NCI-H1092 treated with DMSO at 0.1 percent for 48 hours (cell line): ENCODE measurements at regions not wholly inside any gene's neighbourhood (a gene's known extent, or its start where the extent isn't known, plus 50 kb on each side); places are given as distances from the start of the nearest gene placed in this dataset.

Experiments used
- DNase-seq: peaks from one replicate; lab custom pipeline; 2025; lab: John Stamatoyannopoulos, UW

DNA sequence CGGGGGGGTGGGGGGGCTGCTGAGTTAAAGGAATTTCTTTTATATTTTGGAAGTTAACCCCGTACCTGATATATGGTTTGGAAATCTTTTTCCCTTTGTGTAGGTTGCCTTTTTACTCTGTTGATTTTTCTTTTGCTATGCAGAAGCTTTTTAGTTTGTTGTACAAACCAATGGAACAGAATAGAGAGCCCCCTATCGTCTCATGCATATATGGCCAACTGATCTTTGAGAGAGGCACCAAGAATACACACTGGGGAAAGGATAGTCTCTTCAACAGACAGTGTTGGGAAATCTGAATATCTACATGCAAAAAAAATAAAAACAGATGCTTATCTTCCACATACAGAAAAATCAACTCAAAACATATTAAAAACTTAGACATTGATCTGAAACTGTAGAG, 647.8 kb upstream of the KLHL29 start:
- no peak for DNase-seq

DNA sequence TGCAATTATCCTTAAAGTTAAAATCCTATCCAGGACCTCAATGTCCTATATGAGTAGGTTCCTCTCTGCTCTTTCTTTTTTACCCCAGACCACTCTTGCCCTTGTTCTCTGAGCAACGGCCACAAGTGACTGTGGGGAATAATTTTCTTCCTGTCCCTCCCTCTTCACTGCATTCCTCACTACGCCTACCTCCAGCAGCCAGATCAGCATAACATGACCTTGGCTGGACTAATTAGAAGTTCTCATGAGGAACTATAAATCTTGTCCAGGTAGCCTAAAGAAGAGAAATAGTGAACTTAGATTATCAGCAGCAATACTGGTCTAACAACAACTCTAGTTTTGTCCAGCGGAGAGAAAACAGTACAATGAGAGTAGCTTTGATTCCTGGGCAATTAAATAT, 643.8 kb upstream of the KLHL29 start:
- DNase-seq = no peak

DNA sequence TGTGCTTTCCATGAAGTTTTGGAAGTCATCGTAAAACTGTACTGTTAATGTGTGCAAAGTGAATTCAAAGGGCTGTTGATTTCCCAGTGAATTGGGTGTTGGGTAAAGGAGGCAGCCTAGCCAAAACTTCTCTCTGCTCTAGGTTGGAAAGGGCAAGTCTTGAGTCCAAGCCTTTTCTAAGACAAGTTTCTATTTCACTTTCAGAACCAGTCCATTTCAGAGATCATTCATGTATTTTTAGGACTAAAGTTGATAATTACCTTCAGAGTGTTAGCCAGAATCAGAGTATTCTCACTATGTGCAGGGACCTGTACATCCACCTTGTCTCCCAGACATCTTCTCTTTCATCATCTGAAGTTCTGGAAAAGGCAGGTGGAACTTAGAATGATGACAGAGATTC, 636.1 kb upstream of the KLHL29 start:
- DNase-seq = no peak

DNA sequence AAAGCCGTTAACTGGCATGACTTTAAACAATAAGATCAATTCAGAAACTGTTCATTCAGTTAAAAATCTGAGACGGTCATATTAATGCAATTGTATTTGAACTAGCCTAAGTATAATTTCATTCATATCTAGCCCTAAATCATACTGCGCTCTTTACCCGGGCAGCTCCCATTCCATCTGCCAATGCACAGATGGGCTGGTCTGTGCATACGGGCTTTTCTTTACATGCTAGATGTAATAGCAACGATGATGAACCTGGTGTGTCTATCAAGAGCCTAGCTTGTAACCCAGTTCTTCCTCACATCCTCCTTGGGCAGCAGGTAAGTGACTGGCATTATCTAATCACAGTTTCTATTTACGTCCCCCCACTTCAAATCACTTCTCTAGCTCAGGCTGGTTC, 631.5 kb upstream of the KLHL29 start:
- no peak for DNase-seq

DNA sequence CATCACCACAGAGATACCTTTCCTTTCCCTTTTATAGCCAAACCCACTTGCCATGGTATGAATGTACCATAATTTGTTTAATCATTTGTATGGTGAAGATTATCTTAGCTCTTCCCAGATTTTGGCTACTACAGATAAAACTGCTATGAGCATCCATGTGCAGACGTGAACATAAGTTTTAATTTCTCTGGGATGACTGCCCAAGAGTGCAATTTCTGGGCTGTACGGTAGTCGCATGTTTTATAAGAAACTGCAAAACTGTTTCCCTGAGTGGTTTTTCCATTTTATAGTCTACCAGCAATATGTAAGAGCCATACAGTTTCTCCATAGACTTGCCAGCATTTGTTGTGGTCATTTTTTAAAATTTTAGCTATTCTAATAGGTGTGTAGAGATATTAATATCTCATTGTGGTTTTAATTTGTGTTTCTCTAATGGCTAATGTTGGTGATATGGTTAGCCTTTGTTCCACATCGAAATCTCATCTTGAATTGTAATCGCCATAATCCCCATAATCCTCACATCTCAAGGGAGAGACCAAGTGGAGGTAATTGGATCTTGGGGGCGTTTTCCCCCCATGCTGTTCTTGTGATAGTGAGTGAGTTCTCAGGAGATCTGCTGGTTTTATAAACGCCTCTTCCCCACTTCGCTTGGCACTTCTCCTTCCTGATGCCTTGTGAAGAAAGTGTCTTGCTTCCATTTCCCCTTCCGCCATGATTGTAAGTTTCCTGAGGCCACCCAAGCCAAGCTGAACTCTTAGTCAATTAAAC, 628.5 kb upstream of the KLHL29 start:
- DNase-seq = no peak

DNA sequence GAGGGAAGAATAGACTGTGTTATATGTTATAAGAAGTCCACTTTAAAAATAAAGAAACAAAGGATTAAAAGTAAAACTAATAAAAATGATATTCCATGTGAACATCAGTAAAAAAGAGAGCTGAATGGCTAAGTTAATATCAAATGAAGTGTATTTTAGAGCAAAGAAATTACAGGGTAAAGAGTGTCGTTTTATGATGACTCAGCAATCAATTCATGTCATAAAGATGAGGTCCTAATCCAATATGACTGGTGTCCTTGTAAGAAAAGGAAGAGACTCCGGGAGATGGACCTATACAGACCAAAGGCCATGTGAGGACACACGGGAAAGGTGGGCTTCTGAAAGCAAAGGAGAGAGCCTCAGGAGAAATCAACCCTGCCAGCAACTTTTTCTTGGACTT, 615.5 kb upstream of the KLHL29 start:
- DNase-seq = no peak

DNA sequence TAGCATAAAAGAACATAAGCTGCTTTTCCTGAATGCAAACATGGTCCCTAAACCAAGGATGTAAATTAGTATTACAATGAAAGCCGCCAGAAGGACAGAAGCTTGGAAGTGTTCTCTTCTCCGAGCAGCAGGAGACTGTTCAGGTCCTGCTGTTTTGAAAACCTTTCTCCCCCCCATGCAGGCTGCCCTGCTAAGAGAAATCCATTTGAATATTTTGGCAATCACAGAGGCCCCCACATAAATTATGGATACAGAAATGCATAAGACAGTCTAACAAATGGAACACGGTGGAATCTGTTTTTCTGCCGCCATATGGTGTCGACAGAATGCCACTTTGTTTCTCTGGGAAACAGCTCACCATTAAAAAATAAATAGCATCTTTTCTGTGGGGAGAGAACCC, 600.4 kb upstream of the KLHL29 start:
- DNase-seq = no peak

DNA sequence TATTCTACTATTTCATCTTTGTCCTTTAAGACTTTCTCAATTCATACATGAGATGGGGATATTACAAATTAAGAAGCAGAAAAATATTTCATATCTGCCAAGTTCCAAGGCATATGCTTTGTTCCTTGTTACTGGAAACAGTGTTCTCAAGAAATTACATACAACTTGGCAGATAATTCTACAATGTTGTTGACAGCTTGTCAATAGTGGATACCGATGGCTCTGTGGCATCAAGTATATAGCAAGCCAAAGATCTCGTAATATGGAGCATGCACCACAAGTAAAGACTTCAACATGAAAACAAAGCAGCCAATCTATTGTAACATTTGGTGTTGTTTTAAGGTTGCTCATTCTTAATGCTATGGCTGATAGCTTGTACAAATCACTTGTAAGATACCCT, 598.2 kb upstream of the KLHL29 start:
- no peak for DNase-seq

DNA sequence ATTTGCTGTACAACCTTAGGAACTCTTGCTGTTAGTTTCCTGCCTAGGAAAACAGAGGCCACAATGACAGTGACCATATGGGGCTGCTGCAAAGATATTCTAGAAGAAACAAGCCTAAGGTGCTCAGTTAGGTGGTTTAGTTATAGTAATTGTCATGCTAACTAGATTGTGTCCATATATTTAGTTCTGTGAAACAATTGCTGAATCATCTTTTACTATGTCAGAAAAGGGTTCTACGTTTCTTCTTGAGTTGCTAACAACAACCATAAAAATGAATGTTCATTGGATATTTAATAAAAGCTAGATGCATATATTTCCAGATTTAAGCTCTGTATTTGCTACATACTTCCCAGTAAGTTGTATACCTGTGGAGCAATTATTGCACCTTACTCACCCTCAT, 597.2 kb upstream of the KLHL29 start:
- DNase-seq = no peak

DNA sequence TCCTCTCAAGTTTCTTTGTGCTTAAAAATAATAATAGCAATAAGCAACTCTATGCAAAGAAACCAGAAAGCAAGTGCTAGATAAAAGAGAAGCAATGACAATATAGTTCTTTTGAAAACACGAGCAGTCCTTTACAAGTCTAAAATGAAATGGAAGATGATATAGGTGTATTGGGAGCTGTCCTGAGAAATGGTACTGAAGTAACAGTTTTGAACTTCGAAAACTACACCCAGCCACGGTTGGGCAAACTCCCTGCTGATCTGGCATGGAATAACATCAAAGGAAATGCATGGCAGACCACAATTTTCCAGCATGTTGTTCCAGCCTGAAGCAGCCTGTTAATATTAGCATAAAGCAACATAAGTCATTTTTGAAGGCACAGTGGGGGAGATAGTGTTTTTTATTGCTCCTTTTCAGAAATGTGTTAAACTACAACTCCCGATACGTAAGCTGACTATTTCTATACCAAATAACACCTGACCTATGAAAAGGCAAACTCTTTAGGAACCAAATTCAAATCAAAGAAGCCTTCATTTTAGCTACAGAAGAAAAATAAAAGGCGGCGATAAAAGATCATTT, 596.1 kb upstream of the KLHL29 start:
- no peak for DNase-seq

DNA sequence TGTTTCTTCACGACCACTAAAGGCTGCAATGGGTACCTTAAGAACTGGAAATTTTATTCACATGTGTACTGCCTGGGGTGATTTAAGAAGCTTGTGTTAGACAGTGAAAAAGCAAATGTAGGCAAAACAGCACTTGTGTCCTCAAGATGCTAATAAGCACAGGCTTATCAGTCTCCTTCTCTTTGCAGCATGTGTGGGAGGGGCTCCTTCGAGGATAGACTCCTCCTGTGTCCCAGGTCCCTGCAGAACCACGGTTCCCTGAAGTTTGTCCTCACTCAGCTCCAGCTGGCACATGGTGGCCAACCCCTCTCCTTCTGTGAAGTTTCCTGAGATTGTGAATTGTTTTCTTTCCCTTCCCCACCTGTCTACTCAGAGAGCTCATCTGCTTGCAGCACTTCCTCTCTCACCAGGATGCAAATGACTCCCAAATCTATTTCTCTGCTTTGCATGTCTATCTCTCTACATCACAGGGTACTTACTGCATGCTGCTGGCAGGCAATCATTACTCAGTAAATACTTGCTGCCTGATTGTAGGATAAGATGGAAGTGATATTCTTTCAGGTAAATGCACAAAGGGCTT, 589.6 kb upstream of the KLHL29 start:
- no peak for DNase-seq

DNA sequence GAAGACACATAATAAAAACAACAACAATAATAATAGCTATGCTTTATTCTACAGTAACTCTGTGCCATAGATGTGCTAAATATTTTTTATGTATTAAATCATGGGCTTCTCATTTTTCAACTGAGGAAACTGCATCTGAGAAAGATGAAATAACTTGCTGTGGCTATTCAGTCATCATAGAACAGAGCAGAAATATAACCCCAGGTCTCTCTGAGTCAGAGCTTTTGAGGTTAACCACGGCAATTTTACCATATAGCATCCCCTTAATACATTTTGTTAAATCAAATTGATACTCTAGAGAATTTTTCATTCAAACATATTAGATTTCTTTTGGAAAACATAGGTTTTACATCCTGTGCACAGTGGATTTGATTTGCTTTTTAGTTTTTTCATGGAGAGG, 586.6 kb upstream of the KLHL29 start:
- DNase-seq = no peak

DNA sequence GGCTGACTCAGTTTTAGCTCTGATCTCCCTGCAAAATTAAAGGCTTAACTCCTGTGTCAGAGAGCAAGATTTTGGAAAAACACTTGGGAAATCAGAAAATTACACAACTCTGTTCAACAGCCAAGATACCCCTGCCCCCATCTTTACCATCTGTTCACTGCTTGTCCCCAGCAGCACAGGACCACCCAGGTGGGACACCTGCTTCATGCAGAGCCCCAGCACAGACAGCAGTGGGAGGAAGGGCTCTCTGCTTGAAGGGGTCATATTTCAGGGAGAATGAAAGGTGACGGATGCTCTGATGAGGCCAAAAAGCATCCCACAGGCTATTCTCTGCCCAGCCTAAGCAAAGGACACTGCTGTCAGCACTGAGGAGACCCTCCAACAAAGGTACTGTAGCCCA, 584.6 kb upstream of the KLHL29 start:
- no peak for DNase-seq

DNA sequence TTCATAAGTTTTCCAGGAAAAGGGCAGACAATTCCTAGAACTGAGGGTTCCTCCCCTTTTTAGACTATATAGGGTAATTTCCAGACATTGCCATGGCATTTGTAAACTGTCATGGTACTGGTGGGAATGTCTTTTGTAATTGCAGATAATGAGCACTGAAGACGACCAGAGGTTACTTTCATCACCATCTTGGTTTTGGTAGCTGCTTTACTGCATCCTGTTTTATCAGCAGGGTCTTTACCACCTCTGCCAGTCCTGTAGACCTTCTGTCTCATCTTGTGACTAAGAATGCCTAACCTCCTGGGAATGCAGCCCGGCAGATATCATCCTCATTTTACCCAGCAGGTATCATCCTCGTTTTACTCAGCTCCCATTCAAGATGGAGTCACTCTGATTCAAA, 583.9 kb upstream of the KLHL29 start:
- DNase-seq = no peak

DNA sequence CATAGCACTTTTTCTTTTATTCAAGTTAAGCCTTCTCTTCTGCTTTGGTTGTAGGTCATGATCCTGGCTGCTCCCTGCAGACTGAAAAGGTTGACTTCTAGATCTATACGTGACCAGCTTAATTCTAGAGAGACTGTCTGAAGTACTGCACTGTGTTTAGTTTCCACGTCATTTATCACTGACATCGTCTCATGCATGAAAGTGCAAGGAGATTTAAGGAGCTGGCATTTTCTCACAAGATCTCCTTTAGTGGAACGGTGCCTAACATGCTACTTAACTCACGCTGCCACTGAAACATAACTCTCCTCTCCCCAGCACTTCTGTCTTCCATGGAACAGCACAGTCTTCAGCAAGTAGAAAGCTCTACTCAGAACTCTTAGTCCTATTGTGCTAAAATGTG, 583.0 kb upstream of the KLHL29 start:
- DNase-seq = no peak

DNA sequence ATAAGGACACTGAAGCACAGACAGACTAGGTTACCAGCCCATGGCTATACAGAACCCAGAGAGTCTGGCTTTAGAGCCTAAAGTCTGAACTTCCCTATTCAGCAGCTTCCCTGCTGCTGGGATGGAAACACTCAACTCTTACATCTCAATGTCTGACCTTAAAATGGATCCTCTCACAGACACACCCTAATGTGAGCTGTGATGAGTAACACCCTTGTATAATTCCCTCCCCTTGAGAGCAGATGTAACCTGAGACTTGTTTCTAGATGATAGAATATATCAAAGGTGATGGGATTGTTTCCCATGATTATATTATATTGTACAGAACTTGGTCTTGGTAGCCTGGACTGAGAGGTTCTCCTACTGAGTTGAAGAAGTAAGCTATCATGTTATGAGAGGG, 577.1 kb upstream of the KLHL29 start:
- DNase-seq = no peak

DNA sequence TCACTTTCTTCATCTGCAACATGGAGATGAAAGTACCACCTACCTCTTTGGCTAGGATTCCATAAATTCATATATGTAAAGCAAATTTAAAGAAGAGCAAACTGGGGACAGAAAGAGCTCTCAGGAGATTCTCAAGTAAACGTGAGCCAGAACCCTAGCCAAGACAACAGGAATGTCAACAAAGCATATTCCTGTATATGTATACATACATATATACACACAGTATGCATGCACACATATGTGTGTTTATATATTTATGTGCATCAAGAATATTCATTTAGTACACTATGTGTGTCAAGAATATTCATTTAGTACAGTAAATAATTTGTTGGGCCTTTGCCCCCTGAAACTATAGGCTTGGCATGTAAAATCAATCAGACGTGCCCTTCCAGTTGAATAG, 574.4 kb upstream of the KLHL29 start:
- no peak for DNase-seq

DNA sequence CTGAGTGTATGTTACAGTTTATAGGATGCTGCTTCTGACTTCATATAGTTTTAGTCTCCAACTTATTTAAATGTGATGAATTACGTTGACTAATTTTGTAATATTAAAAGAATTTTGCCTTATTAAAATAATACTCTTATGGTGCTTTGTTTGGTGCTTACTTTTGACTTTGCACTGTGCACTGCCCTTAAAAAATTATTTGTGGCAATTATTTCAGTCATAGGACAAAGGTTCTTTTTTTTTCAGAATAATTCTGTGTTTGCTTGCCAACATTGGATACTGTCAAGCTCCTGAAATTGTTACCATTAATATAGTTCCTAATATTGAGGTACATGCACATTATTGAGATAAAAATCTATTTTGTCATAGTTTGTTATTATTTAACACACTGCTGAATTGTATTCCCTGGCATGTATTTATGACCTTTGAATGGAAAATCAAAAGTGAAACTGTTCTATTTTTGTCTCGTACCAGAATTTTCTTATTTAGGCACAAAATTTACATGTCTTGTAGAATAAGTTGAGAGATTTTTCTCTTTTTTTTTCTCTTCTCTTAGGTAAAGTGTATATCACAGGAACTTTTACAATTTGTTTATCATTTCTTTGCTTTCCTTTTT, 572.8 kb upstream of the KLHL29 start:
- DNase-seq = no peak

DNA sequence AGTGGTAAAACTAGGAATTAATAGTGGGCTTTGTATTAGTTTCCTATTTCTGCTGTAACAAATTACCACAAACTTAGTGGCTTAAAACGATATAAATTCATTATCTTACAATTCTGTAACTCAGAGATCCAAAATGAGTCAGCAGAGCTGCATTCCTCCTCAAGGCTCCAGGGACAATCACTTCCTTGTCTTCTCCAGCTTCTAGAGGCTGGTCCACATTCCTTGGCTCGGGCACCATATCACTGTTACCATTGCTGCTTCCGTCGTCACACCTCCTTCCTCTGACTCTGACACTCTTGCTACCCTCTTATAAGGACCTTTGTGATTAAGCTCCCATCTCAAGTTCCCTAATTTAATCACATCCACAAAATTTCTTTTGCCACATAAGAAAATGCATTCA, 567.8 kb upstream of the KLHL29 start:
- no peak for DNase-seq

DNA sequence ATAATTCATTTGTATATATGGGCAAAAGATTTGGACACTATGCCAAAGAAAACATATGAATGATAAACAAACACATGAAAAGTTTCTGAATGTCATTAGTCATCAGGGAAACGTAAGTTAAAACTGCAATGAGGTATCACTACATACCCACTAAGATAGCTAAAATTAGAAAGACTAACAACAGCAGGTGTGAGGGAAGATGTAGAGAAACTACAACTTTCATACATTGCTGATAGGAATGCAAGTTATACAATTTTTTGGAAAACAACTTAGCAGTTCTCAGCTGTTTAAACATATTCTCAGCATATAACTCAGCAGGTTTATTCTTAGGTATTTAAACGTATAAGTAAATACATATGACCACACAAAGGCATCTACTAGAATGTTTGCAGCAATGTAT, 563.5 kb upstream of the KLHL29 start:
- DNase-seq = no peak

DNA sequence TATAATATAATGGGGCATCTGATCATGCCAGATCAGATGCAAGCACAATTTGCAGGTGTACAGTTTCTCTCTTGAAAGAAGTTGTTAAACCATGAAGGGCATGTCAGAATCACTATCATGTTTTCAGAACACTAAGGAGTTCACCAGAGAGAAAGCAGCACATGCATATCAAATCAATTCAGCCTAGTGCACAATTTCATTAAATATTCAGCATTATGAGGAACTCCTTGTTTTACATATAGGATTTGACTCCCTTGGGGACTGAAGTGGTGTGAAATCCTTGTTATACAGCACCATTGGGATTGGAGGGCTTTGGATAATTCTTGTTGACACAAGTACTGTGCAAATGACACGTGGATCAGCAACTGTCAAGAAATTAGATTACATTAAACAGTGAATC, 562.1 kb upstream of the KLHL29 start:
- DNase-seq = no peak

DNA sequence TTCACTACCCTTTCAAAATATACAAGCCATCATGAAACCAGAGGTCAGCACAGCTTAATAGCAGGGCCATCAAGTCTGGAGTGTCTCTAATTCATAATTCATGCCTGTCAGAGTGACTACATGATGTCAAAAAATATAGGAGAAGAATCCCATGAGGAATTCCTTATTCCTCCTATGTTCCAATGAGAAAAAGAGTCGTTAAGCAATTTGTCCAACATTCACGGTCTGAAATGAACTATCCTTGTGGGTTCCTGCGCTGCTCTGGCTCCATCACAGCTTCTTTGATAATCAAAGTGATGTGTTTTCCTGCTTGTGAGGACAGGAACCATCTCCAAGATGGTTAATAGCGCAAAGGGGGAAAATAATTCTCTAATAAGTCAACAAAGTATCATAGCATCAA, 560.4 kb upstream of the KLHL29 start:
- no peak for DNase-seq

DNA sequence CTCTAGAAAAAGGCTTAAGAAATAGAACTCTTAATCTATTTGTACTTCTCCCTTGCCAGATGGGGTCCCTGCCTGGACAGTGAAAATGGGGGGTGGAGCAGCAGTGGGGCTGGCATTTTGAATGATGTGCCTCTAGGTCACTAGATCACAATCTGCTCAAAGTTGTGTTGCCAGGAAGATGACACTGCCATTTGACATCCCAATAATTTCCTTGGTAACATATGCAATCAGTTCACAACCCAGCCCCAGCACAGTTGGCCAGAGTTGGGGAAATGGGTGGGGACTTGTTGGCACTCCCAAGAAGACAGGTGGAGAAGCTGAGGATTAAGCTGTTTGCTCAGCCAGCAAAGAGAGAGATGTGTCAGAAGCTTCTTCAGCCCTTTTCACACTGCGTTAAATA, 558.3 kb upstream of the KLHL29 start:
- no peak for DNase-seq

DNA sequence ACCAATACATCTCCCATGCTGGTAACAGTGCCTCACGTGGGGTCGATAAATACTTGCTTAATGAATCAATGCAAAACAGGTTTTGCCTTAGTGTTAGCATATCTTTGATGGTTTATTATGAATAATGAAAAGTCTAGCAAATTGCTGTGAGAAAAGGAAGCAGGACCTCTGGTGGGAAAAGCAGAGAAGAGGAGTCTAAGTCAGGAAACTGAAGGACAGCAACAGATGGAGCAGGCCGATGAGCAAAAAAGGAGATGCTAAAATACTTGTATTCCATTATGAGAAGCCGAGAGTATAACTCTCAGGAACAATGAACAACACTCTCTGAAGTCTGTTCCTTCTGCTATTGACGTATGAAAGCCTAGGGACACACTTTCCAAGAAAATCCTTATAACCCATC, 555.2 kb upstream of the KLHL29 start:
- no peak for DNase-seq
